Astrocyte (in vitro differentiated cells and primary cell): ENCODE measurements at regions not wholly inside any gene's neighbourhood (a gene's known extent, or its start where the extent isn't known, plus 50 kb on each side); places are given as distances from the start of the nearest gene placed in this dataset.

Experiments used
- DNase-seq: peaks from one replicate; pipeline ENCODE4 v3.0.0-alpha.2; 2010; ENCODE audit warnings: low read depth
- FAIRE-seq: peaks from 2 replicates; lab custom pipeline; 2011; peaks lifted over from hg19 to GRCh38; lab: Jason Lieb, UNC
- H2AFZ ChIP-seq: 2 replicates; pipeline ENCODE4 v1.6.0; 2012; ENCODE audit warnings: low read depth, low read length, inconsistent platforms
- H3K27ac ChIP-seq: 2 replicates; pipeline ENCODE4 v1.5.1; 2011; ENCODE audit warnings: low read depth, low read length, inconsistent platforms
- H3K27me3 ChIP-seq: 2 replicates; pipeline ENCODE4 v1.6.0; 2011; ENCODE audit warnings: low read length, inconsistent platforms; ENCODE audit not compliant: insufficient read depth
- H3K36me3 ChIP-seq: 2 replicates; pipeline ENCODE4 v1.5.1; 2011; ENCODE audit warnings: low read length, inconsistent platforms; ENCODE audit not compliant: insufficient read depth
- H3K4me1 ChIP-seq: 2 replicates; pipeline ENCODE4 v1.5.1; 2011; ENCODE audit warnings: low read length, inconsistent platforms; ENCODE audit not compliant: insufficient read depth
- H3K4me2 ChIP-seq: 2 replicates; pipeline ENCODE4 v1.6.0; 2012; ENCODE audit warnings: low read length, inconsistent platforms
- H3K4me3 ChIP-seq: 2 replicates; pipeline ENCODE4 v1.5.1; 2011; ENCODE audit warnings: low read depth, mild to moderate bottlenecking, low read length, inconsistent platforms; ENCODE audit not compliant: insufficient read depth
- H3K79me2 ChIP-seq: 2 replicates; pipeline ENCODE4 v1.6.0; 2012; ENCODE audit warnings: mild to moderate bottlenecking, low read length, inconsistent platforms; ENCODE audit not compliant: insufficient read depth
- H3K9ac ChIP-seq: 2 replicates; pipeline ENCODE4 v1.6.0; 2012; ENCODE audit warnings: mild to moderate bottlenecking, low read length, inconsistent platforms
- H3K9me3 ChIP-seq: 2 replicates; pipeline ENCODE4 v1.5.1; 2012; ENCODE audit warnings: low read depth, mild to moderate bottlenecking, low read length, inconsistent platforms; ENCODE audit not compliant: insufficient read depth
- H4K20me1 ChIP-seq: 2 replicates; pipeline ENCODE4 v1.6.0; 2012; ENCODE audit warnings: low read length, inconsistent platforms; ENCODE audit not compliant: insufficient read depth
- H3K27ac Mint-ChIP-seq: one replicate; pipeline ENCODE4 v1.8.0; 2021; ENCODE audit warnings: mild to moderate bottlenecking, mixed read lengths; ENCODE audit not compliant: unreplicated experiment
- H3K27me3 Mint-ChIP-seq: one replicate; pipeline ENCODE4 v1.8.0; 2021; ENCODE audit warnings: low read depth, mixed read lengths; ENCODE audit not compliant: unreplicated experiment
- H3K36me3 Mint-ChIP-seq: one replicate; pipeline ENCODE4 v1.8.0; 2021; ENCODE audit warnings: low read depth, mixed read lengths; ENCODE audit not compliant: unreplicated experiment
- H3K4me1 Mint-ChIP-seq: one replicate; pipeline ENCODE4 v1.8.0; 2021; ENCODE audit warnings: low read depth, mixed read lengths; ENCODE audit not compliant: unreplicated experiment
- H3K4me3 Mint-ChIP-seq: one replicate; pipeline ENCODE4 v1.8.0; 2021; ENCODE audit warnings: mild to moderate bottlenecking, moderate library complexity, mixed read lengths; ENCODE audit not compliant: unreplicated experiment
- H3K9me3 Mint-ChIP-seq: one replicate; pipeline ENCODE4 v1.8.0; 2021; ENCODE audit warnings: mild to moderate bottlenecking, mixed read lengths; ENCODE audit not compliant: unreplicated experiment
- EZH2 ChIP-seq: IDR thresholded peaks from 2 replicates; pipeline ENCODE4 v1.6.1; 2012; ENCODE audit warnings: mild to moderate bottlenecking, low read length, inconsistent platforms; ENCODE audit not compliant: insufficient read depth
- TF ChIP-seq, protein P1 (sequence below): IDR thresholded peaks from 2 replicates; pipeline ENCODE4 v1.5.1; 2011; ENCODE audit warnings: low read depth, mild to moderate bottlenecking, inconsistent platforms, low read length, moderate library complexity; ENCODE audit not compliant: insufficient read depth

DNA sequence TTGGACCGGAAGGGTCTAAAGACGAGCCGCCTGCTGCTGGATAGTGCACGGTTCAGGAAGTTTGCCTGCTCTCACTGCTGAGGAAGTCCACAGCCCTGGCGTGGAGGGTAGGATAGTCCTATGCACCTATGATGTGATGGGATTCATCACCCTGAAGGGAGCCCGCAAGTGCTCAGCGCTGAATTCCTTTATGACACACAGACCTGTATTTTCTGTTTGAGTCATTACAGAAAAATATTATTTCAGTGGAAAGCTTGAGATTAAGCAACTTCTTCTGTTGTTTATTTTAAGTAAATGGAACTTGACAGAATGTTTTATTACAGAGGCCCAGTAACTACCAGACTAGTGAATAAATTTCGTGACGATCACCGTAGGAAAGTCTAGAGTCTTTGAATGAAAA, 123.2 kb downstream of the TRIML1 start:
- no peak overlapping the region for H3K9ac ChIP-seq
- no peaks in the 10 kb centered on the region for H3K36me3 ChIP-seq
- TF ChIP-seq EZH2: no peak
- TF ChIP-seq, protein P1, sequence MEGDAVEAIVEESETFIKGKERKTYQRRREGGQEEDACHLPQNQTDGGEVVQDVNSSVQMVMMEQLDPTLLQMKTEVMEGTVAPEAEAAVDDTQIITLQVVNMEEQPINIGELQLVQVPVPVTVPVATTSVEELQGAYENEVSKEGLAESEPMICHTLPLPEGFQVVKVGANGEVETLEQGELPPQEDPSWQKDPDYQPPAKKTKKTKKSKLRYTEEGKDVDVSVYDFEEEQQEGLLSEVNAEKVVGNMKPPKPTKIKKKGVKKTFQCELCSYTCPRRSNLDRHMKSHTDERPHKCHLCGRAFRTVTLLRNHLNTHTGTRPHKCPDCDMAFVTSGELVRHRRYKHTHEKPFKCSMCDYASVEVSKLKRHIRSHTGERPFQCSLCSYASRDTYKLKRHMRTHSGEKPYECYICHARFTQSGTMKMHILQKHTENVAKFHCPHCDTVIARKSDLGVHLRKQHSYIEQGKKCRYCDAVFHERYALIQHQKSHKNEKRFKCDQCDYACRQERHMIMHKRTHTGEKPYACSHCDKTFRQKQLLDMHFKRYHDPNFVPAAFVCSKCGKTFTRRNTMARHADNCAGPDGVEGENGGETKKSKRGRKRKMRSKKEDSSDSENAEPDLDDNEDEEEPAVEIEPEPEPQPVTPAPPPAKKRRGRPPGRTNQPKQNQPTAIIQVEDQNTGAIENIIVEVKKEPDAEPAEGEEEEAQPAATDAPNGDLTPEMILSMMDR: no peak
- no peak overlapping the region for H3K4me3 ChIP-seq
- no peaks in the 10 kb centered on the region for H3K27me3 ChIP-seq
- Mint-ChIP-seq H3K4me1 (peaks cover 7% of the 10 kb centered on the region), H3K9me3 (no peaks in the 10 kb centered on the region), H3K27ac (no peak overlapping the region), H3K36me3 (no peaks in the 10 kb centered on the region), H3K4me3 (no peak overlapping the region), H3K27me3 (no peaks in the 10 kb centered on the region)
- peak overlapping the region; percentile 42 for H3K27ac ChIP-seq
- H2AFZ ChIP-seq: no peak overlapping the region
- no peak for FAIRE-seq
- H3K4me2 ChIP-seq: no peak overlapping the region
- no peaks in the 10 kb centered on the region for H3K9me3 ChIP-seq
- DNase-seq: no peak
- no peaks in the 10 kb centered on the region for H4K20me1 ChIP-seq
- H3K79me2 ChIP-seq: no peaks in the 10 kb centered on the region
- no peaks in the 10 kb centered on the region for H3K4me1 ChIP-seq

DNA sequence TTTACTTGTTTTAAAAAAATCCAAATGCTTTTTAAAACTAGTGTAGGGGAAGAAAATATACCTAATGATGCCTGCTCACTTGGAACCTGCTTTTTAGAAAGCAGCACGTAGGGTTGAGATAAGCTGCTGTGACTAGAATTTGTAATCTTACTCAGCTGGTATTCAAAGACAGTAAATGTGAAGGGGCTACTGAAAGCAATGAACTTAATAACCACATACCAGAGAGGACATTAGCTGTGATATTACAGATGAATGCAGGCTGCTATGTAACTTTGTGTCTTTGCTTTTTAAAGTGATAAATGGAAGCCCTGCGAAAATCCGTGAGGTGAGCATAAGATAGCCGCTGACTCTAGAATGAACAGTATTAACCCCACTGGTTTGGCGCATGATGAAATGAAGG, 124.1 kb downstream of the TRIML1 start:
- Histone ChIP-seq H3K4me2 (no peak overlapping the region), H3K4me3 (no peak overlapping the region), H3K79me2 (no peaks in the 10 kb centered on the region), H3K4me1 (no peaks in the 10 kb centered on the region), H3K9me3 (no peaks in the 10 kb centered on the region), H3K27me3 (no peaks in the 10 kb centered on the region), H3K9ac (no peak overlapping the region), H4K20me1 (no peaks in the 10 kb centered on the region), H2AFZ (no peak overlapping the region), H3K36me3 (no peaks in the 10 kb centered on the region), H3K27ac (no peak overlapping the region)
- FAIRE-seq (no peak), DNase-seq (no peak)
- Mint-ChIP-seq H3K27ac (no peak overlapping the region), H3K36me3 (no peaks in the 10 kb centered on the region), H3K9me3 (no peaks in the 10 kb centered on the region), H3K27me3 (no peaks in the 10 kb centered on the region), H3K4me3 (no peak overlapping the region), H3K4me1 (peaks cover 7% of the 10 kb centered on the region)
- TF ChIP-seq, protein P1: no peak
- TF ChIP-seq EZH2: no peak

GRCh38 chr4:188266386-188266785, 127.1 kb downstream of the TRIML1 start:
- H3K27ac Mint-ChIP-seq: no peak overlapping the region
- FAIRE-seq: no peak
- no peak overlapping the region for H3K4me2 ChIP-seq
- H3K9ac ChIP-seq: no peak overlapping the region
- no peak overlapping the region for H3K27ac ChIP-seq
- H3K27me3 ChIP-seq: no peaks in the 10 kb centered on the region
- no peak overlapping the region for H2AFZ ChIP-seq
- H3K36me3 ChIP-seq: no peaks in the 10 kb centered on the region
- H3K4me1 Mint-ChIP-seq: peaks cover 7% of the 10 kb centered on the region
- H3K4me3 ChIP-seq: no peak overlapping the region
- no peaks in the 10 kb centered on the region for H3K9me3 Mint-ChIP-seq
- no peaks in the 10 kb centered on the region for H3K9me3 ChIP-seq
- no peaks in the 10 kb centered on the region for H4K20me1 ChIP-seq
- TF ChIP-seq, protein P1: no peak
- TF ChIP-seq EZH2: no peak
- H3K4me1 ChIP-seq: no peaks in the 10 kb centered on the region
- DNase-seq: no peak
- H3K79me2 ChIP-seq: no peaks in the 10 kb centered on the region
- H3K4me3 Mint-ChIP-seq: no peak overlapping the region
- no peaks in the 10 kb centered on the region for H3K27me3 Mint-ChIP-seq
- H3K36me3 Mint-ChIP-seq: no peaks in the 10 kb centered on the region
